NCI-H2171 treated with DMSO at 0.1 percent for 48 hours (cell line): ENCODE measurements at regions not wholly inside any gene's neighbourhood (a gene's known extent, or its start where the extent isn't known, plus 50 kb on each side); places are given as distances from the start of the nearest gene placed in this dataset.
"Not testable (repeated sequence)": the region's sequence is repeated elsewhere in the genome, so short reads cannot be mapped to it uniquely, and the experiment has no call there.

Source experiments
- DNase-seq: peaks from one replicate; lab custom pipeline; 2025; lab: John Stamatoyannopoulos, UW

DNA sequence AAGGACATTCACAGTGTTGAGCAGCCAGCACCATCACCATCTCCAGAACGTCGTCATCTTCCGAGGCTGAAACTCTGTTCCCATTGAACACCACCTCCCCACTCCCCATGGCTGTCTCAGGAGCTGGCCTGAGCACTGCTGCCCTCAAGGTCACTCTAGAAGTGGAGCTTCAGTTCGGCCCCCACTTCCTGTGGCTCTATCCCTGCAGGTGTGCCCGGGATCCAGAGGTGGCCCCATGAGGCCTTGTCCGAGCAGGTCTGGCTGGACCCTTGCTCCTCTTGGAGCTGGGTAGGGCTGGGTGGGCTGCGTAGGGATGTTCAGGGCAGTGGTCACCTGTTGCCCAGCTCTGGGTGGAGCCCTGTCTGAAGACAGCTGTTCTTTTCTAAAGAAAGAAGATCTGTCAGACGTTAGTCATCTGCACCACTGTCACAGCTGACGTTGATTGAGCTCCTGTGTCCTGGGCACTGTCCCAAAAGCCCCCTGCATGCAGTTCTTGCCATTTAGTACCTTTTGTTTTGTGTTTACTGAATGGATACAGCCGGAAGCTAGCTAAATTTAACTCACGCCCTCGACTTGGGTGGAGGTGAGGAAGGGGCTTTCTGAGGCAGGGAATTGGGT, 75.5 kb upstream of the CLDN5 start:
- DNase-seq, result no peak

DNA sequence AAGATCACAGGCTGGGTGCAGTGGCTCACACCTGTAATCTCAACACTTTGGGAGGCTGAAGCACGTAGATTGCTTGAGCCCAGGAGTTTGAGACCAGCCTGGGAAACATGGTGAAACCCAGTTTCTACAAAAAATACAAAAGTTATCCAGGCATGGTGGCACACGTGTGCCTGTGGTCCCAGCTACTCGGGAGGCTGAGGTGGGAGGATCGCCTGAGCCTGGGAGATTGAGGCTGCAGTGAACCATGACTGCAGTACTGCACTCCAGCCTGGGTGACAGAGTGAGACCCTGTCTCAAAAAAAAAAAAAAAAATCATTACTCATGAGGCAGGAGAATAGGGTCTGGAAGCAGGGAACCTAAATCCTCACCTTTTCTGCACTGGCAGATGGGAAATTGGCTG, 79.1 kb upstream of the CLDN5 start:
- not testable (repeated sequence) for DNase-seq

DNA sequence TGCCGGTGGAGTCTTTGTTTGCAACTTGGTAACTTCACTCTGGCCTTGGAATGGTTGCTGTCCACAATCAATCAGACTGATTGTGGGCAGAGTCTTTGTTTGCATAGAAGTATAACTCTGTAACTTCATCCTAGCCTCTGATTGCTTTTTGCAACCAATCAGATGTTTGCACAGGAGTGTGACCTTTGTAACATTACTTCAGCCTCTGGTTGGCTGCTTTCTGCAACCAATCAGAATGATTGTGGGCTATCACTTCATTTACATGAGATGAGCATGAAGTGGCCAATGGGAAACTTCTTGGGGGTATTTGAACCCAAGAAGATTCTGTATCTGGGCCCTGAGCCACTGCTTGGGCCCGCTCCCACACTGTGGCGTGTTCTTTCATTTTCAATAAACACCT, 79.6 kb upstream of the CLDN5 start:
- DNase-seq, result no peak

DNA sequence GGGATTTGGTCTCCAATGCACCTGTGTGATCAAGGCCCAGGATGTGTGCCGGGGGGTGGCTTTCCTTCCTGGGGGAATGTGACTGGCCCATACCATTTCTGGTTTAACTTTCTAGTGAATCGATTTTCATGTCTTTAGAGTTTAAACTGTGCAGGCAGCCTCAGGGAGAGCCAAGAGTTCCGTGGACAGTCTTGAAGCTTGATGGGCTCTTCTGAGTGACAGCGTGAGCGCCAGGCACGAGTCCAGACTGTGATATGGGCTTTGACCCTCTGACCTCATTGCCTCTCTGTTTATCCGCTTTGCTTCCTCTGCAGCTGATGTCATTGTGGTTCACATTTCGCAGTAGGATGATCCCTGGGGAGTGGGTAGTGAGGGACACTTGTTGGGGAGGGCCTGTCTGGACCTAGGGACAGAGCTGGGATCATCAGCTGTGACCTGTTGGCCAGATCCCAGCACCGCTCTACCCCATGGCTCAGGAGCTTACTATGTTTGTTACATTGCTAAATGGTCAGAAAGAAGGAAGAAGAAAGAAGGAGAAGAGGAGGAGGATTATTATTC, 80.6 kb upstream of the CLDN5 start:
- no peak for DNase-seq

DNA sequence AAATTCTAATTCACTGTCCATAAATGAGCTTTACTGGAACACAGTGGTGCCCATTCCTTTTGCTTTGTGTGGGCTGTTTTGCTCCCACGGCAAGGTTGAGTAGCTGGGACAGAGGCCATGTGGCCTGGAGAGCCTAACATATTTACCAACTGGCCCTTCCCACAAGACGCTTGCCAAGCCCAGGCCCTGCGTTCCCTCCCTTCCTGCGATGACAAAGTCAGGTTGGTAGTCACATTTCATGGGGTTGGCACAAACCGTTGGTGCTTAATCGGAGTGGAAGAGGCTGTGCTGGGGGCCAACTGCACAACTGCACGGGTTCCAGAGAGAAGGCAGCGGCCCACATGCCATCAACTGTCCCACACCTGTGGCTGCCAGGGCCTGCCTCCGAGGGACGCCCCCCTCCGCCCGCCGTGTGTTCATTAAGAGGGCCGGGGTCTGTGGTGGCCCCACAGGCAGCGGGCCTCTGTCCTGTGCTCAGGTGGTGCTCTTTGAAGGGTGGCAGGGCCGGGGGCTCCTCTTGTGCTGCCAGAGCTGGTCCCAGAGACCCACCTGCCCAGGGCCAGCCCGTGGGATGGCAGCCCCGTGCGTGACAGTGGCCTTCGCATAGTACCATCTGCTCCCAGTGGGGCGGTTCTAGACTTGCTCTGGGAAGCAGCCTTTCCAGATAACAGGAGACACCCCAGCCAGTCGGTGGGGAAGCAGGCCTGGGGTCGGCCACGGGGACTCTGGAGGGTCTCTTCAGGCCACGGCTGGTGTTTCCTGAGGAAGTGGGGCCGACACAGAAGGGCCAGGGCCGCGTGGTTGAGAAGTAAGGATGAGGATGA, 81.5 kb upstream of the CLDN5 start:
- no peak for DNase-seq

DNA sequence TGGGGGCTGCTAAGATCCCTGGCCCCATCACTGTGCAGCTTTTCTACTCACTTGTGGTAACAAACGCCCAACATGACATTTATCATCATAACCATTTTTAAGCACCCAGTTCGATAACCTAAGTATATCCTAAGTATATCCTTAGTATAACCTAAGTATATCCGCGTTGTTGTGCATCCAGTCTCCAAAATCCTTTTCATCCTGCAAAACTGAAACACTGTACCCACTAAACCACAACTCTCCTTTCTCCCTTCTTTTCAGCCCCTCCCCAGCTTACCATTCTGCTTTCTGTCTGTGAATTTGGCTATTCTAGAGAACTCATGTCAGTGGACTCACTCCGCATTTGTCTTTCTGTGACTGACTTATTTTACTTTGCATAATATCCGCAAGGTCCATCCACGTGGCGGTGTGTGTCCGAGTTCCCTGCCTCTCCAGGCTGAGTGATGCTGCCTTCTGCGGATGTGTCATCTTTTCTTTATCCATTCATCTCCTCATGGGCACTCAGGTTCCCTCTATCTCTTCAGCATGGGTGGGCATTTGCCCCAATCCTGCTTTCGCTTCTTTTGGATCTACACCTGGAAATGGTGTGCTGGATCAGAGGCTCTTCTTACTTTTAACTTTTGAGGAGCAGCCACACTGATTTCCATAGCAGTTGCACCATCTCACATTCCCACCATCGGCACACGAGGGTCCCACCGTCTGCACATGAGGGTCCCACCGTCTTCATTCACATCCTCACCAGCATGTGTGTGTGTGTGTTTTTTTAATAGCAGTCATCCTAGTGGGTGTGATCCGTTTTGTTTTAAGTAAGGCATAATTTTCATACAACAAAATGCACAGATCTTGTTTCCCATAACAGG, 82.4 kb upstream of the CLDN5 start:
- DNase-seq, result no peak

DNA sequence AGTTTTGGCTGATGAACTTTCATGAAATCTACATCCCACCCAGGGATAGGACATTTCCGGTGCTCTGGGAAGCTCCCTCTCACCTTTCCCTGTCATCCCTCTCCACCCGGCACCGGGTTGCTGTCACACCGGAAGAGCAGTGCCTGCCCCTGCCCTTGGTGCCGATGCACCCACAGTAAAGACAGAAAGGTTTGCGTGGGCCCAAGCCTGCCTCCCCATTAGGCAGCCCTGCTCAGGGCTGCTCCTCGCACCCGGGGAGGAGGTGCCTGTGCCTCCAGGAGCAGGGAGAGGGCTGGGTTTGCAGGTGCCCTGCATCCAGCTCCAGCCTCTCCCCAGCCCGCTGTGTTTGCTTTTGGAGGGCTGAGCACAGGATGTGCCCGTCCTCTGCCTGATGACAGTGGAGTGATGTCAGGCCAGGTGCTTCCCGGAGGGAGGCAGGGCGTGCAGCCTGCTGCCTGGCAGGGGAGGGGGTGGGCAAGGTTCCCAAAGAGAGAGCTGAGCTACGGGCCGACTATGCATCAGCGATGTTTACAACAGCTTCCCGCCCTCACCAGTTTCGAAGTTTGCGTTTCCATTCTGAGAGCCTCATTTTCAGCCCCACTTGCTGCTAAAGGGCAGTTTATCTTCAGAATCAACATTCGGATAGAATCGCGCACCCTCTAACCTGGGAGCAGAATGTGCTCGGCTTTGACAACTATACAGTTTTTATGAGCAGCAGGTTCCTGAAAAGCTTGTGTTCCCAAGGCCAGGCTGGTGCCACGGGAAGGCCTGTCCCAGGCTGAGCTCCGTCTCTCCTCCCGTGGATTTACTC, 83.2 kb upstream of the CLDN5 start:
- peak; percentile 63 for DNase-seq

DNA sequence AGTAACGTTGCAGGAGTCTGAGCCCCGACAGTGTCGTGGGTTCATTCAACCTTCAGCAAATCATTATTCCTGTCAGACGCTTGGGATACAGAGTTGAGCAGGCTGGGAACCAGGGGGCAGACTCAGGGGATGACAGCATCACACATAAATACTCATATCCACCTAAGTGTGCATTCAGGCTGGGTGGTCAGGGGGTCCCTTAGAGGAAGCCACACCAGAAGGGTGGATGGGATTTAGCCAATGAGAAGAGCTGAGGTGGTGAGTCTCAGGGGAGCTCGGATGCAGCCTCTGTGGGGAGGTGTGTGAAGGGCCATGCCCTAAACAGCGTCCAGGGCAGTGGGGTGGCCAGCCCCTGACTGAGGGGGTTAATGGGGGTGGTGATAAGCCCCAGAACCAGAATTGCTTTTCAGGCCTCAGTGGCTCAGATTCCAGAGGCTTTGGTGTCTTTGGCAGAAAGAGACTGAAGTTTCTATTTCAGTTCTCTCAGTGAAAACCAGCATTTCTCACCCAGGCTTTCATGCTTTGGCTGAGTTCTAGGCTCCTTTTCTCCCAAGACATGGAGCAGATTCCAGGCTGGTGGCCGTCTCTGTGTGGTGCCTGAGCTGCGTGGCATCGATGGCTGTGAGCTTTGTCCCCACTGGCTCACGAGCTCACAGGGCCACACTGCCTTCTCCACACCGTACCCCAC, 83.9 kb upstream of the CLDN5 start:
- DNase-seq, result no peak

DNA sequence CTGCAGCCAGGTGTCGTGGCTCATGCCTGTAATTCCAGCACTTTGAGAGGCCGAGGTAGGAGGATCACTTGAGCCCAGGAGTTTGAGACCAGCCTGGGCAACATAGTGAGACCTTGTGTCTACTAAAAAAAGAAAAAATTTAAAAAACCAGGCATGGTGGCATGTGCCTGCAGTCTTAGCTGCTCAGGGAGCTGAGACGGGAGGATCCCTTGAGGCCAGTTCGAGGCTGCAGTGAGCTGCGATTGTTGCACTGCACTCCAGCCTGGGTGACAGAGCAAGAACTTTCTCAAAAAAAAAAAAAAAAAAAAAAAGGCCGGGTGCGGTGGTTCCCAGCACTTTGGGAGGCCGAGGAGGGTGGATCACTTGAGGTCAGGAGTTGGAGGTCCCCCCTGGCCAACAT, 85.5 kb upstream of the CLDN5 start:
- DNase-seq, result not testable (repeated sequence)

DNA sequence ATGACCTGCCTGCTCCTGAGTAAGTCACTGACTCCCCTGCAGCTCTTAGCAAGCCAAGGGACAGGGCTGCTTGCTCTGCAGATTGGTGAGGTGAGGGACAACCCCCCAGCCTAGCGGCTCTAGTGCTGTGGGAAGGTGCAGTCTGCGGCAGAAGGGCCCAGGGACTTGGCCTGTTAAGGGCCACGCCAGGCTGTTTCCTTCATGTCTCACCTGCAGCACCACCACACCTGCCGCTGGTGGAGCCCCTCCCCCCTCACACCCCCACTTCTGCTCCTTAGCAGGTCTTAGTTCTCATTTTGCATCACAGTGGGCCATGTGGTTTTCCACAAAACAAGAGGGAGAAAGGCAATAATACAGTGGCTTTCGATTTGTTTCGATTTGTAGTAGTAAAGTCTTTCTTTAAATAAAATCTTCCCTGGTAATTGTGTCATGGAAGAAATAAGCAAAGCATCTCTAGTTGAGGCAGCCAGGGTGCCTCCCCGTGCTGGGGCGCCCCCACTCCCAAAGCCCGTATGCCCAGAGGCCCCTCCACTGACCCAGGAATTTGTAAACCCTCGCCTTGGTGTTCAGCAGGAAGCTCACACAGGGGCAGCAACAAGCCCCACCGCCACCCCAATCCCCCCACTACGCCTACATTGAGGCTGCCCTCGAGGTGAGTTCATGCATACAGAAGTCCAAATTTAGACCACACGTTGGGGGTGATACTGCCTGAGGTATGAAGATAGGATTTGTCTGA, 86.5 kb upstream of the CLDN5 start:
- no peak for DNase-seq

DNA sequence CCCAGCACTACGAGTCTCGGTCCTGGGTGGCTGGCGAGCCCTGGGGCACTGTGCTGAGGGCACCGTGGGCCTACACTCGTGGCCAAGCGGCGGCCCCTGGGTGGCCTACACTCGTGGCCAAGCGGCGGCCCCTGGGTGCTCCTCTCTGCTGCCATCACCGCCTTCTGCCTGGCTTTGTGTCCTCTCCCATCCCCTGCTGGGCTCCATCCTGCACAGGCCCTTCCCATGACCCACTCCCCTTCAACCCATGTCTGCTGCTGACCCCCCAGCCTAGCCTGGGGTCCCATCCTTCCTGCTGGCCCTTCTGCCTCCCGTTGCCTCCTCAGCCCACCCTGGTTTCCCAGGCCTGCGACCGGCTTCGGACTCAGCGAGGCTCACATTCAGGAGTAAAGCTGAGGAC, 87.4 kb upstream of the CLDN5 start:
- DNase-seq, result no peak

DNA sequence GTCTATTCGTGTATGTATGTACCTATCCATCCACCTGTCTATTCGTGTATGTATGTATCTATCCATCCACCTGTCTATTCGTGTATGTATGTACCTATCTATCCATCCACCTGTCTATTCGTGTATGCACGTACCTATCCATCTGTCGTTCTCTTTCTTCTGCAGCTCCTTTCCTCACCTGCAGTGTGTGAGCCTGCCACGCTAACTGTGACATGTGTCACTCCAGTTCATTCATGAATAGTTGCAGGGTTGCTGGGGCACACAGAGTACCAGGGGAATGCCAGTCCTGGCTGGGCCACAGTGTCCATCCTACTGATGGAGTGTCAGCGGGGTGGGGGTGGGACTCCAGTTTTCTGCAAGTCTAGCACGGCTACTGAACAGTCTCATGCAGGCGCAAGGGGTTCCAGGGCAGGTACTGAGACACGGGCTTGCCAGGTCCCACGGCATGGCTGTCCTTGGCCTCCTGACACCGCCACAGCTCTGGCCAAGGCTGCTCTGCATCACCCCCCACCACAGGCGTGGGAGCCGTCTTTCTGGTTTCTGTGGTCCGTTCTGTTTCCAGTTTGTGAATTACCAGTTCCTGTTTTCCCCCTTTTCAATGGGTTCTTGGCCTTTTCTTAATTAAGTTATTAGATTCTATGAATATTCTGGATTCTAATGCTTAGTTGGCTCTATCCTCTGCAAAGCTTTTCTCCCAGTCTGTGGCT, 88.8 kb upstream of the CLDN5 start:
- DNase-seq, result no peak

DNA sequence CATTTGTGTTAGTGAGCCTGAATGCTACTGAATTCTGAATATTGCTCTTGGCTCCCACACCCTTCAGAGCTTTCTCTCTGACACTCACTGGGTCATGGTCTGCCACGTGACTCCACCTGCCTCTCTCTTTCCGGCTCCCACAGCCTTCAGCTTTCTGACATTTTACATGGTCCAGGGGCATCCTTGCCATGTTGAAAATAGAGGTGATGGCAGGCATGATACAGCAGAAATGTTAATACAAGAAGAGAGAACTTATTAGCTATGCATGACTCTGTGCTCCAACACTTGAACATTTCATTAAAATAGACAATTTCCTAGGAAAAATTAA, 90.3 kb upstream of the CLDN5 start:
- no peak for DNase-seq

DNA sequence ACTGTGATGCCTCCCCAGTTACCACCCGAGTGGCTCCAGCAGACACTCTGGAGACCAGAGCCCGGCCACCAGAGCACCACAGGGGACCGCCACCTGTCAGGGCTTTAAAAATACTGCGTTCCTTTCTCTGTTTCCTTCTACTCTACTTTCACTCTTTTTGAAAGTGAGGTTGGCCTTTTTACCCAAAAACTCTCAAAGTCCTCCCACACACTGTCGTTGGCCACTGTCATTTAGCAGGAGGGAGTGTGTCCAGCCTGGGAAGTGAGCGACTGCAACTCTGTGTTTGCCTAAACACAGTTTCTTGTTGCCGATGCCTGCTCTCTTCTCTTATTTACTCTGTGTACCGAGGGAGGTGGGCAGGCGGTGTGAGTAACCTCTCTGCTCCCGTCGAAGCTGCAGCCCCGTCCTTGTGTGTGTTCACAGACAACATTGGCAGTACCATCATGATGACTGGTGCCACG, 90.8 kb upstream of the CLDN5 start:
- DNase-seq, result no peak

DNA sequence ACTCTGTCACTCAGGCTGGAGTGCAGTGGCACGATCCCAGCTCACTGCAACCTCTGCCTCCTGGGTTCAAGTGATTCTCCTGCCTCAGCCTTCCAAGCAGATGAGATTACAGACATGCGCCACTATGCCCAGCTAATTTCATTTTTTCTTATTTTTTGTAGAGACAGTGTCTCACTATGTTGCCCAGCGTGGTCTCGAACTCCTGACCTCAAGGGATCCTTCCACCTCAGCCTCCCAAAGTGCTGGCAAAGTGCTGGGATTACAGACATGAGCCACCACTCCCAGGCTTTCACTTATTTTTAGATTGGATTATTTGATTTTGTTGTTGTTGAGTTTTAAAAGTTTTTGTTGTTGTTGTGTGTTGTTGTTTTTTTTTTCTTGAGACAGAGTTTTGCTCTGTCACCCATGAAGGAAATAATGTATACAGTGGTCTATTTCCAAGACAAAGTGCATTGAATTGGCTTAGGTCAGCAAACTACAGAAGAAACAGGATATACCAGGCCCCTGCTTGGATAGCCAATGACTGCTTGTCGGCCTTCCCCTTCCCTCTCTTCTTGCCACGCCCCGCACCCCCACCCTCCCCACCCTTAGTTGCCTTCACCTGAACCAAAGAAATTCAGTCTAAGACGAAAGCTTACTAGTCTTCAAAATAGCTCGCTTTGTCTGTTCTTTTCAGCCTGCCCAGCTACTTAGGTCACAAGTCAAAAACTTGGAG, 91.8 kb upstream of the CLDN5 start:
- no peak for DNase-seq

DNA sequence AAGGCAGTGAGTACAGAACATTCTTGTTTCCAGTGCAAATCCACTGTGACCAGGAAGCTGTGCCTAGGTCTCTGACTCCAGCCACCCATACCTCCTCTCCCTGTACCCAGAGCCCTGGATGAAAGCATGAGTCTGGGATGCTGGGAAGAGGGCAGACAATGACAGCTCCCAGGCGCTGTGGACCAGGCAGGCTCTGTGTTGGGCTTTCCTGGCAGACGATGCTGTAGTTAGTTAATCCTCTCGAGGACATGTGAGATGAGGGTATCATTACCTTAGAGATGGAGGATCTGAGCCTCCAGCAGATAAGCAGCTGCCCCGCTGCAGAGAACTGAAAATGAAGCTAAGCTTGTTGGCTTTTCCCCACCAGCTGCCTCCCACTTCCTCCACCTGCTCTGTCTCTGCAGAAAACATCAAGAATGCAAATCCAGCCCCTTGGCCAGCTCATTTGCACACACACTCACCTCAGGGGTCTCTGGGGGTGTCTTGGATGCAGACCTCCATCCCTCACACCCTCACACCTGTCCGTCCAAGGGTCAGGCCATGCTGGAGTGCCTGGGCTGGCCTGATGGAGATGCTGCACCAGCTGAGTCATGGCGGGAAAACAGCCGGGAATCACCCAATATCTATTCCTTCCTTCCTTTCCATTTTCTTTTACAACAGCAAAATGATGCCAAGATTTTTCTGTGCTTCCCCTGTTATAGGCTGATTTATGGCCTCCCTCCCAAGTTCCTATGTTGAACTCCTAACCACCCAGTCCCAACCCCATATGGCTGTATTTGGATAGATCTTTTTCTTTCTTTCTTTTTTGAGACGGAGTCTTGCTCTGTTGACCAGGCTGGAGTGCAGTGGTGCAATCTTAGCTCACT, 94.9 kb upstream of the SEPTIN5 start:
- peak; percentile 68 for DNase-seq

DNA sequence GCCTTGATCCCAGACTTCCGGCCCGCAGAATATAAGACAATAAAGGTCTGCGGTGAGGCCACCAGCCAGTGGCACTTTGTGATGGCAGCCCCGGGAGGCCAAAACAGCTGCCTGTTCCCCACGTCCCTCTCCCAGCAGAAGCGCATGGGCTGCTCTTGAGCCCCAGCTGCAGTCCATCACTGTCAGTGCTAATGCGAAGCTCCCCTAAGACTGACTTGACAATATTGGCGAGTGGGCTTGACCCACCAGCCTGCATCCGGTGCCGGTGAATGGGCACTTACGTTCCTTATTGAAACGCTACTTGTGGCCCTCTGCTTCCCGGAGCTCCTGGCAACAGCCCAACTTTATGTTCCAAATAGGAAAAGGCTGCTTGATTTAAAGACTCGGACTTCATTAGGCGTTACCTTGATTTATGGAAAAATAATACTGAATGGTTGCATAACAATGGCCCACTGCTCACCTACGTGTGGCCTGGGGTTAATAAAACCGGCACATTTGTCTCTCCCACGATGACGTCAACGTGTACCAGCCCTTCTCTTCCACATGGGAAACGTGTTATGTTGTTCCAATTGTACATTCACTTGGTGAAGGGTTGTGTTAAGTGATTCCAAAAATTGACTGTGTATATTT, 93.4 kb upstream of the SEPTIN5 start:
- DNase-seq, result no peak
